Inflammatory macrophage treated with lipopolysaccharide for 4 hours (primary cell): ENCODE measurements at regions not wholly inside any gene's neighbourhood (a gene's known extent, or its start where the extent isn't known, plus 50 kb on each side); places are given as distances from the start of the nearest gene placed in this dataset.
A peak's percentile ranks its signal among the peaks of the same experiment; 100 is the strongest.

Source experiments
- DNase-seq: peaks from one replicate; pipeline ENCODE4 v3.0.0-alpha.2; 2020

DNA sequence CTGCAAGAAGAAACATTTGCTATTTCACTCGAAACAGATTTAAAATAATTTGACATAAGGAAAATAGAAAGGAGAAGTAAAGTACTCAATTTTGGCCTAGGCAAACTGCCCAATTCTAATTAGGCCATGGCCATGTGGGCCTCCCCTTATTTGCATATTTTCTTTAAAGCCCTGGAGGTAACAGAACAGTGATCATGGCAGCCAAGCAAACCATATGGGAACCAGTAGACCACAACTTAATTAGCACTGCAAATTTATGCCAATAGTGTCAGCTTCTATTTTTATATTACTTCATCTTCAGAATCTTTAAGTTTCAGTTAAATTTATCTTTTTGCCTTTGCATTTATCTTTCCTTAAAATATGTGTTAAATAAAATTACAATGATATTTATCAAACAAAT is 63.3 kb upstream of the THSD7A start:
- no peak for DNase-seq

DNA sequence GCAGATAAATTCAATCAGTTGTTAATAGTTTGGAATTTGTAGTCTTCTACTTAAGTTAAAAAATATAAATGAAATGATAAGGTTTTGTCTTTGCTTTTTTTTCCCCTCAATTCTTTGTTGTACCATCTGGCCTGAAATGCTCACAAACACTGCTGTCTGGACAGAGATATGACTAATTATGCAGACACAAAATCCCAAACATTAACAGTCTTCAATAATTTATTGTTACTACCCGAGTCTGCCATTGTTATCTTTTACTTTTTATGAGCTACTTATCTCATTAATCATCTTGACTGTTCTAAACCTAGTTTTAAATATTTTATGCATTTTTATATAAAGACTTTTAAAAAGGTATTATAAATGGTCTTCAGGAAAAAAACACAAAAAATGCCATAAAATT is 64.7 kb upstream of the THSD7A start:
- no peak for DNase-seq

DNA sequence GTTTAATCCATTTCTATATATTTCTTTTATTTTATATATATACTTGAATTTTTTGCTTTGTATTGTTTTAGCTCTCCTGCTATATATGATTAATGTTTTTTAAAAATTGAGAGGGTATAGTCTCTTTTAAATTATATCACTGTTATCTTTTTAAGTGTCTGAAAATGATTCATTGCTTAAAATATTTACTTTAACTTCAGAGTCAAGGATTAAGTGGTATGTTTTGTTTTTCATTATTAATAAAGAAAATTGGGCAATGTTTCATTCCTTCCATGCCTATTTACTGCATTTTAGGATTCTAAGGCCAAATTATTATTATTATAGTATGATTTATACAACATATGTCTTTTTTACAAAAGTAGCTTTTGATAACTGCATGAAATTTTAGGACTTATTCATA is 67.2 kb upstream of the THSD7A start:
- no peak for DNase-seq

GRCh38 chr7:11910253-11910652 is 78.3 kb upstream of the THSD7A start:
- no peak for DNase-seq

GRCh38 chr7:11911900-11912299 is 79.9 kb upstream of the THSD7A start:
- DNase-seq, result no peak

DNA sequence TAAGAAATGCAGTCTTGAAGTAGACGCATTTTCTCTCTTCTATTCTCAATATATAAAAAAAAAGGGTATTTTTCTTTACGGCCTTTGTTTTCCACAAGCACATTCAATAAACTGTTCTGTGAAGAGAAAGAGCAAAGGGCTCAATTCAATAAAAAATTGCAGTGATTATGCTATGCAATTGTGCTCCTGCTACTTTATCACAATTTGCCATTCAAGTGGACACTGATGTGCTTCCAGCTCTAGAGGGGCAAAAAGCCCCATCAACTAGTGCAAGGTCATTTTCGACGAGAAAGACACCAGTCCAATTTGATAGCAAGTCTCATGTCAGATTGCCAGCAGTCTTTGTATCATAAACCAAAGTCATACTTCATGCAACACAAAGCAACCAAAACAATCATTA is 82.6 kb upstream of the THSD7A start:
- DNase-seq, result no peak

- DNase-seq, result no peak
These were observed 91.5 kb upstream of the THSD7A start for GRCh38 chr7:11923376-11923930.

GRCh38 chr7:11931307-11931706 is 99.3 kb upstream of the THSD7A start:
- no peak for DNase-seq

- no peak for DNase-seq
These were observed 102.8 kb upstream of the THSD7A start for GRCh38 chr7:11934796-11935195.

- DNase-seq, result peak; percentile 6
These were observed 103.9 kb upstream of the THSD7A start for GRCh38 chr7:11935905-11936304.

GRCh38 chr7:11946794-11947193 is 114.8 kb upstream of the THSD7A start:
- DNase-seq, result no peak

- DNase-seq, result no peak
These were observed 118.3 kb upstream of the THSD7A start for GRCh38 chr7:11950281-11950680.

DNA sequence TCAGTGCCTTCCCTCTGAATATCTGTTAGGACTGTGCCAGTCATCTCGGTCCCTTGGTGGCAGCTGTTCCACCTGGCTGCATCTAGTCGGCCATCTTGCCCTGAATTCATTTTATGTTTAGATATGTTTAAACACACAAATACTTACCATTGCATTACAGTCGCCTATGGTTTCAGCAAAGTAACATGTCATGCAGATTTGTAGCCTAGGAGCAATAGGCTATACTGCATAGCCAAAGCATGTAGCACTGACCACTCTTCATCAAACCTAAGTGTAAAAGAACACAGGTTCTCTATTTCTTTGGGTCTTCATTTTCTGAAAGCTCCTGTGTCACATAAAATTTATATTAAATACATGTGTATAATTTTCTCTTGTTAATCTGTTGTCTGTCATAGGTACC is 118.9 kb upstream of the THSD7A start:
- no peak for DNase-seq

GRCh38 chr7:11951909-11952308 is 119.9 kb upstream of the THSD7A start:
- no peak for DNase-seq

GRCh38 chr7:11952972-11953371 is 121.0 kb upstream of the THSD7A start:
- no peak for DNase-seq

GRCh38 chr7:11956991-11957390 is 125.0 kb upstream of the THSD7A start:
- DNase-seq, result no peak

DNA sequence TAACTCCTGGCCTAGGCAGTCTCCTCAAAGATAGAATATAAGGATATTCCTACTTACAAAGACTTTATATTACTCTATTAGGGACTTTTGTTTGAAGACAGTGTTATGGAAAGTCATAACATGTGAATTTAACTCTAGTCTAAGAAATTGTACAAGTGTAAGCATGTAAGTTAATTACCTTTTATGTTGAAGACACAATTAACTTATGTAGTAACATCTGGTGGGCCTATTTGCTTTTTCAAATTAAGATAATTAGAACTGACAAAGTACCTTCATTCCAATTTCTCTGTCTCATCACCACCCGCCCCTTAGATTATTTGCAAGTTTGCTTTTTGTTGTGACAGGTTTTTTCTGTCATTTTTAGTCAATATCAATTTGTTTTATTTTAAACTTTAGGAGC is 126.0 kb upstream of the THSD7A start:
- DNase-seq, result no peak

DNA sequence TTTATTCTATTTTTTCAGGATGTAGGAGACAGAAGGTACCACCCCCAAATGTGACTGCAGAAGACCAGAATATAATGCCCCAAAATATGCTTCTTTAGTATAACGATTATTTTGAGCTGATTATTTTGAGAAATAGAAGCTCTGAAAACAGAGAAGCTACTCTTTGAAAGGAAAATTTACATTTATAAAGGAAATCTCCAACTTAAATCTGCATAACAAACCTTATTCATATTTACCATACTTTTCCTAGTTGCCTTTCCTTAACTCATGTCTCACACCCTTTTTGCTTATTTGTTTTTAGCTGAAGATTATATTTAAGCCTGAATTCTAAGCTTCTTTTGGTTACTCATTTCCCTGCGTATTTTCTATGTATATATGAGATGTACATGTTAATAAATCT is 127.1 kb upstream of the THSD7A start:
- DNase-seq, result no peak

- no peak for DNase-seq
These were observed 128.6 kb upstream of the THSD7A start for GRCh38 chr7:11960621-11961020.

- DNase-seq, result no peak
These were observed 137.6 kb upstream of the THSD7A start for GRCh38 chr7:11969643-11970042.

GRCh38 chr7:11970132-11970531 is 138.1 kb upstream of the THSD7A start:
- DNase-seq, result no peak

DNA sequence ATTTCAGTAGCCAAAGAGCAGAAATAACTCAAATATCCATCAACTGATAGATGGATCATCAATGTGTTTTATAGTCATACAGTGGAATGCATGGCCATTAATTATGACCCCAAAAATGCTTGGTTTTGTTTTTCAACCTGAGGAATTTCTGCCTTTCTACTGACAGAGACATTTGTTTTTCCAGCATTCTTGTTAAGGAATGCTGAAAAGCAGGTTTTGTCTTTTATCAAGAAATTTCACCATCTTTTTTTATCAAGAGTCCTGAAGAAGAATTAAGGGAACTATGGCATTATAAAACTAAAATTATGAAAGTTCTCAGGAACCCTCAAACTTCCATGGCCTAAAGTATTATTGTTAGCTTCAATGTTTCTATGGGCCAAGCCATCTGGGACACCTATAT is 153.4 kb upstream of the THSD7A start:
- no peak for DNase-seq

DNA sequence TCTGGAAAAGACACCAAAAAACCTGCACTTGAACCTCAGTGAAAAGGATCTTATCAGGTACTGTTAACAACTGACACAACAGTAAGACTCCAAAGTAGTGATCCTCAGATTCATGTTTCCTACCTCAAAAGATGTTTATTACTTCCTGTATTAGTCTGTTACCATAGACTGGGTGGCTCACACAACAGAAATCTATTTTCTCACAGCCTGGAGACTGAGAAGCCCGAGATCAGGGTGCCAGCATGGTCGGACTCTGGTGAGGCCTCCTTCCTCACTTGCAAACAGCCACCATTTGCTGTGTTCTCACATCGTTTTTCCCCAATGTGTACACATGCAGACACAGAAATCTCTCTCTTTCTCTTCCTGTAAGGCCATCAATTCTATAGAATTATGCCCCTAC is 154.0 kb upstream of the THSD7A start:
- no peak for DNase-seq

GRCh38 chr7:11988186-11988585 is 156.2 kb upstream of the THSD7A start:
- no peak for DNase-seq

GRCh38 chr7:12002428-12002827 is 170.4 kb upstream of the THSD7A start:
- DNase-seq, result no peak

DNA sequence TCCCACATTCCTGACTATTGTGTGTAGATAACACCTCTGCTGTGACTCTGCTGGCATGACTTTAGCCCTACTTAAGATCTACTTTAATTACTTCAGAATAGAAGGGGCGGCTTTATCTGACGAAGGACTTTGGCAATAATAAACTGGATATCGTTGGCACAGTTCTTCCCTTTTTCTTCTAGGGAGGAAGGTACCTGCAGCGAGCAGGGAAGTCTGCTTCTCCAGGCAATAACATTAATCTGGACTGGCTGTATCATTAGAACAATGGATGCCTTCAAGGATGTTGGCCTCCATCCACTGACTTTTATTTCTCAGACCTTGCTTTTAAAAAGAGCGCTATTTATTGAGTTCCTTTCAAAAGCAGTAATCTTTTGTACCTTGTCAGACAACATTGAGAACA is 172.6 kb upstream of the THSD7A start:
- DNase-seq, result no peak
